Type B pancreatic cell (in vitro differentiated cells): ENCODE measurements at regions not wholly inside any gene's neighbourhood (a gene's known extent, or its start where the extent isn't known, plus 50 kb on each side); places are given as distances from the start of the nearest gene placed in this dataset.
A peak's percentile ranks its signal among the peaks of the same experiment; 100 is the strongest.

Experiments used
- DNase-seq: peaks from one replicate; pipeline ENCODE4 v3.0.0; 2021; ENCODE audit warnings: mixed read lengths; ENCODE audit not compliant: unreplicated experiment; ENCODE audit errors: extremely low spot score
- H3K27ac Mint-ChIP-seq: 2 replicates; pipeline ENCODE4 v1.8.0; 2021; ENCODE audit warnings: mild to moderate bottlenecking, mixed read lengths
- H3K27me3 Mint-ChIP-seq: 2 replicates; pipeline ENCODE4 v1.8.0; 2021; ENCODE audit warnings: mixed read lengths
- H3K36me3 Mint-ChIP-seq: 2 replicates; pipeline ENCODE4 v1.8.0; 2021; ENCODE audit warnings: mixed read lengths
- H3K4me1 Mint-ChIP-seq: one replicate; pipeline ENCODE4 v1.8.0; 2021; ENCODE audit warnings: mixed read lengths; ENCODE audit not compliant: unreplicated experiment
- H3K4me3 Mint-ChIP-seq: 2 replicates; pipeline ENCODE4 v1.8.0; 2021; ENCODE audit warnings: mild to moderate bottlenecking, mixed read lengths
- H3K9me3 Mint-ChIP-seq: 2 replicates; pipeline ENCODE4 v1.8.0; 2021; ENCODE audit warnings: mixed read lengths
- CTCF ChIP-seq: fragments of 200-600 bp; sonication (generic); conservative IDR thresholded peaks from 2 replicates; pipeline ENCODE4 v1.5.0; 2021; ENCODE audit warnings: antibody characterized with exemption, mild to moderate bottlenecking

GRCh38 chr16:85477801-85478363, 135.2 kb upstream of the GSE1 start:
- Mint-ChIP-seq H3K4me3 (peak overlapping the region; percentile 9), H3K4me1 (peaks cover 44% of the 10 kb centered on the region), H3K27ac (no peak overlapping the region), H3K27me3 (no peaks in the 10 kb centered on the region), H3K36me3 (no peaks in the 10 kb centered on the region), H3K9me3 (no peaks in the 10 kb centered on the region)
- no peak for TF ChIP-seq CTCF
- DNase-seq, result no peak

DNA sequence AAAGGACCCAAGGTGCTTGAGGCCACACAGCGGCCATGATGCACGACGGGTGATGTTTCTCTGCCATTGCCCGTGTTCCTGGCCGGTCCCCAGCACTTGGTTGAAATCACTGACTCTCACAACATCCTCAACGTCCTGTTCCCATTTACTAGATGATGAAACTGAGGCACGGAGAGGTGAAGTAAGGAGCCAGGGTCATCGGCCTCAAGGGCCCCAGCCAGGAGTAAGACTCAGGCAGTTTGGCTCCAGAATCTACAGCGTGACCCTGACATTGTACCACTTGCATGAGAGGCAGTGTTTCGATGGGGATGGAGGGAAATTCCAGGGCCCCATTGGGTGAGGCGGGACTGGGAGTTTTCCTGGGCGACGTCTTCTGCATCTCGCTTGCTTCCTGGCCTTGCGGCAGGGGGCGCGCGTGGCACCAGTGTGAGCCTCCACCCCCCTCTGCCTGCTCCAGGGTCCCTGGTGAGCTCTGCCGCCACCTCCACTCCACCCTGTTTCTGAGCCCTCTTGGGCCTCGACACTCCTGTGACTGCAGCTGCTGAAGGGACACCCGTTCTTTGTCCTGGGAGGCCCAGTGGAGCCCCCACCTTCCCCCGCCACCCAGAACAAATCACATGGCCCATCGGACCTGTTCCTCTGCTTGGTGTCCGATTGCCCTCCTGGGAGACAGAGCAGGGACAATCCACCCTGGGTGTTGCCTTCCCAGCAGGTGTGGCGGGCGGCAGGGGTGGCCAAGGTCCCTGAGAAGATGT, 133.0 kb upstream of the GSE1 start:
- no peak for DNase-seq
- Mint-ChIP-seq H3K9me3 (no peaks in the 10 kb centered on the region), H3K4me1 (peaks cover 33% of the 10 kb centered on the region), H3K36me3 (no peaks in the 10 kb centered on the region), H3K27me3 (peaks cover 4% of the 10 kb centered on the region), H3K4me3 (no peak overlapping the region), H3K27ac (peak overlapping the region; percentile 50)
- peak; percentile 54 for TF ChIP-seq CTCF

GRCh38 chr16:85480727-85481101, 132.4 kb upstream of the GSE1 start:
- H3K27ac Mint-ChIP-seq, result peak overlapping the region; percentile 50
- H3K4me3 Mint-ChIP-seq, result peak overlapping the region; percentile 28
- H3K27me3 Mint-ChIP-seq, result peaks cover 4% of the 10 kb centered on the region
- DNase-seq, result no peak
- H3K36me3 Mint-ChIP-seq, result no peaks in the 10 kb centered on the region
- no peak for TF ChIP-seq CTCF
- H3K4me1 Mint-ChIP-seq, result peaks cover 27% of the 10 kb centered on the region
- no peaks in the 10 kb centered on the region for H3K9me3 Mint-ChIP-seq

- Mint-ChIP-seq H3K36me3 (no peaks in the 10 kb centered on the region), H3K4me3 (peak overlapping the region; percentile 28), H3K4me1 (peaks cover 25% of the 10 kb centered on the region), H3K27ac (peak overlapping the region; percentile 50), H3K9me3 (no peaks in the 10 kb centered on the region), H3K27me3 (peaks cover 4% of the 10 kb centered on the region)
- DNase-seq, result no peak
- no peak for TF ChIP-seq CTCF
Observed at GRCh38 chr16:85481206-85481605, 131.9 kb upstream of the GSE1 start.

DNA sequence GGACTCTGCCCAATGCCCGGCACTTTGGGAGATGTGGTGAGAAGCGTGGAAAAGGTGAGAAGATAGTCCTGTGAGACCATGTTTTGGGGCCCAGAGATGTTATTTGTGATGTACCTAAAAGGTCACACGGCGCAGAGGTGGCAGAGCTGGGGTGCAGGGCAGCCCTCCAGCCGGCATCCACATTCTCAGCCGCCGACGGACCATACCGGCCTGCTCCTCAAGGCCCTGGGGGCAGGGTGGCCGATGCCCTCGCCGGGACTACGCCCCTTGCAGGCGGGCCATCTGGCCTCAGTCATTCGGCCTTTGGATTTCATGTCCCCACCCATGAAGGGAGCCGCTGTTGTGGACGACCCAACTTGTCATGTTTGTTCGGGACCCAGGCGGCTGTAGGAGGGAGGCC, 131.4 kb upstream of the GSE1 start:
- Mint-ChIP-seq H3K9me3 (no peaks in the 10 kb centered on the region), H3K27me3 (peaks cover 4% of the 10 kb centered on the region), H3K4me3 (no peak overlapping the region), H3K4me1 (peaks cover 25% of the 10 kb centered on the region), H3K36me3 (no peaks in the 10 kb centered on the region), H3K27ac (no peak overlapping the region)
- no peak for DNase-seq
- no peak for TF ChIP-seq CTCF
